GM12878 (cell line): ENCODE measurements at regions not wholly inside any gene's neighbourhood (a gene's known extent, or its start where the extent isn't known, plus 50 kb on each side); places are given as distances from the start of the nearest gene placed in this dataset.

Source experiments
- ATAC-seq: fragments of 200-7000 bp; cut with Tn5 transposase; 3 replicates; pipeline ENCODE4 v1.9.1; 2020; ENCODE audit warnings: mild to moderate bottlenecking, moderate library complexity
- BruUV-seq: library from RNA; stranded (reverse); fragments of 400-500 nt; replicated peaks from 2 replicates; lab custom pipeline; 2021; lab: Mats Ljungman, UMichigan
- CTCF ChIA-PET: fragments of 300-600 bp; sonication (Branson Sonifier 250); formaldehyde crosslinking; extraction: SDS; loops from one replicate; lab custom pipeline; 2021; ENCODE audit warnings: inconsistent platforms; lab: Yijun Ruan, JAX
- POLR2A ChIA-PET: fragments of 350-600 bp; formaldehyde crosslinking; extraction: SDS; loops from one replicate; lab custom pipeline; 2021; ENCODE audit warnings: inconsistent platforms; lab: Charles Lee
- RAD21 ChIA-PET: fragments of 300-600 bp; sonication (Branson Sonifier 250); formaldehyde crosslinking; loops from one replicate; lab custom pipeline; 2023; ENCODE audit warnings: antibody characterized with exemption; ENCODE audit not compliant: unreplicated experiment; lab: Charles Lee
- SMC1A ChIA-PET: fragments of 300-600 bp; sonication (Branson Sonifier 250); formaldehyde crosslinking; loops from one replicate; lab custom pipeline; 2023; ENCODE audit not compliant: unreplicated experiment, uncharacterized antibody; lab: Charles Lee
- DNase-seq: peaks from one replicate; pipeline ENCODE4 v3.0.0-alpha.2; 2011; ENCODE audit warnings: low read depth, low spot score
- FAIRE-seq: peaks from 3 replicates; lab custom pipeline; 2011; peaks lifted over from hg19 to GRCh38; lab: Jason Lieb, UNC
- H2AFZ ChIP-seq: 2 replicates; pipeline ENCODE4 v1.6.0; 2011; ENCODE audit warnings: low read depth, low read length, control low read depth; ENCODE audit not compliant: control insufficient read depth
- H3K27ac ChIP-seq: 2 replicates; pipeline ENCODE4 v1.5.1; 2011; ENCODE audit warnings: control low read depth; ENCODE audit not compliant: control insufficient read depth, insufficient read depth
- H3K27me3 ChIP-seq, 2 experiments: replicated peaks in 1 of 2; 2 replicates each; pipeline versions ENCODE4 v1.6.0 to v1.6.1; 2011; ENCODE audit warnings: low read length in 1 of 2; ENCODE audit not compliant: control insufficient read depth in 2 of 2, insufficient read depth in 2 of 2
- H3K36me3 ChIP-seq, 2 experiments: 2 replicates each; pipeline ENCODE4 v1.5.1; 2011; ENCODE audit warnings: low read length in 1 of 2; ENCODE audit not compliant: control insufficient read depth in 2 of 2, insufficient read depth in 2 of 2
- H3K4me1 ChIP-seq: 2 replicates; pipeline ENCODE4 v1.6.1; 2011; ENCODE audit warnings: mild to moderate bottlenecking, low read length, moderate library complexity, mixed read lengths; ENCODE audit not compliant: control insufficient read depth, insufficient read depth
- H3K4me2 ChIP-seq: 2 replicates; pipeline ENCODE4 v1.6.0; 2011; ENCODE audit warnings: control low read depth; ENCODE audit not compliant: control insufficient read depth, insufficient read depth
- H3K4me3 ChIP-seq: fragments of 200-600 bp; sonication (generic); 2 replicates; pipeline ENCODE4 v1.5.1; 2016
- H3K79me2 ChIP-seq: 2 replicates; pipeline ENCODE4 v1.6.0; 2011; ENCODE audit warnings: low read length; ENCODE audit not compliant: control insufficient read depth, insufficient read depth
- H3K9ac ChIP-seq: 2 replicates; pipeline ENCODE4 v1.8.0; 2011; ENCODE audit warnings: low read length, control low read depth, mixed read lengths; ENCODE audit not compliant: control insufficient read depth, insufficient read depth
- H3K9me3 ChIP-seq: replicated peaks from 3 replicates; pipeline ENCODE4 v1.5.1; 2011; ENCODE audit warnings: mild to moderate bottlenecking, low read length; ENCODE audit not compliant: control insufficient read depth, insufficient read depth
- H4K20me1 ChIP-seq: 2 replicates; pipeline ENCODE4 v1.6.0; 2011; ENCODE audit not compliant: control insufficient read depth, insufficient read depth
- BACH1 ChIP-seq: fragments of 450-650 bp; IDR thresholded peaks from 2 replicates; pipeline ENCODE4 v1.6.1; 2017; ENCODE audit warnings: mild to moderate bottlenecking, borderline replicate concordance
- DPF2 ChIP-seq: fragments of 450-650 bp; IDR thresholded peaks from 2 replicates; pipeline ENCODE4 v1.6.1; 2017; ENCODE audit warnings: mild to moderate bottlenecking
- E2F8 ChIP-seq: fragments of 450-650 bp; IDR thresholded peaks from 2 replicates; pipeline ENCODE4 v1.6.1; 2018; ENCODE audit warnings: mild to moderate bottlenecking, low read depth, moderate library complexity; ENCODE audit not compliant: partially characterized antibody
- E4F1 ChIP-seq: fragments of 450-650 bp; IDR thresholded peaks from 2 replicates; pipeline ENCODE4 v1.6.1; 2018; ENCODE audit warnings: borderline replicate concordance, mild to moderate bottlenecking; ENCODE audit not compliant: partially characterized antibody
- FOXK2 ChIP-seq: fragments of 450-650 bp; IDR thresholded peaks from 2 replicates; pipeline ENCODE4 v1.6.1; 2017; ENCODE audit warnings: mild to moderate bottlenecking, moderate library complexity
- IKZF2 ChIP-seq, 2 experiments: fragments of 450-650 bp; IDR thresholded peaks; 2 replicates each; pipeline ENCODE4 v1.6.1; 2017; ENCODE audit warnings: mild to moderate bottlenecking in 2 of 2, moderate library complexity in 2 of 2
- NFYA ChIP-seq: IDR thresholded peaks from 2 replicates; pipeline ENCODE4 v1.6.1; 2011; ENCODE audit warnings: low read depth, mild to moderate bottlenecking, low read length, improper control_type of control experiment, borderline replicate concordance
- NR2F1 ChIP-seq: fragments of 450-650 bp; conservative IDR thresholded peaks from 2 replicates; pipeline ENCODE4 v1.6.1; 2017; ENCODE audit warnings: mild to moderate bottlenecking
- TBL1XR1 ChIP-seq: IDR thresholded peaks from 2 replicates; pipeline ENCODE4 v1.6.1; 2012; ENCODE audit warnings: low read depth, low read length, improper control_type of control experiment
- ZBTB33 ChIP-seq: fragments of 450-650 bp; IDR thresholded peaks from 2 replicates; pipeline ENCODE4 v1.6.1; 2017; ENCODE audit warnings: mild to moderate bottlenecking
- ZNF274 ChIP-seq: IDR thresholded peaks from one replicate; pipeline ENCODE4 v1.8.0; 2011; ENCODE audit not compliant: insufficient read length, insufficient read depth
- WGBS: methylation state at CpG from one replicate; pipeline ENCODE4 v1.1.6; 2016; ENCODE audit warnings: low lambda C conversion rate; ENCODE audit not compliant: insufficient replicate concordance, insufficient coverage; ENCODE audit errors: missing lambda C conversion rate; 5-methylcytosine and 5-hydroxymethylcytosine counted together
- in situ Hi-C: fragments of 300-500 bp; cut with MboI; formaldehyde crosslinking; loops from 9 replicates; pipeline ENCODE4 v1.14.3; 2018; ENCODE audit warnings: mixed read lengths
- intact Hi-C: fragments of 100-400 bp; cut with micrococcal nuclease; formaldehyde crosslinking; loops from one replicate; pipeline ENCODE4 v1.14.2; 2022; ENCODE audit not compliant: unreplicated experiment

GRCh38 chr6:148044921-148045320 is 297.7 kb upstream of the SASH1 start (continued):
- TF ChIP-seq ZBTB33 (no peak), IKZF2 (IDR thresholded peaks at IDR 0.05) (no peak), ZNF274 (no peak), FOXK2 (no peak), E2F8 (no peak)

GRCh38 chr6:148053209-148053608 is 289.4 kb upstream of the SASH1 start:
- Histone ChIP-seq H2AFZ (no peak overlapping the region), H3K4me2 (no peak overlapping the region), H3K27me3 (no peaks in the 10 kb centered on the region), H3K79me2 (no peaks in the 10 kb centered on the region), H3K9me3 (no peaks in the 10 kb centered on the region), H4K20me1 (no peaks in the 10 kb centered on the region), H3K4me1 (no peaks in the 10 kb centered on the region), H3K27ac (no peak overlapping the region), H3K9ac (no peak overlapping the region), H3K4me3 (no peak overlapping the region), H3K36me3 (no peaks in the 10 kb centered on the region)
- intact Hi-C loops (no loop called here), in situ Hi-C loops (no loop called here)
- ATAC-seq (no peak), FAIRE-seq (no peak), DNase-seq (no peak)
- POLR2A ChIA-PET, result no interaction called here
- RAD21 ChIA-PET, result no interaction called here
- CTCF ChIA-PET, result no interaction called here
- TF ChIP-seq E4F1 (no peak), BACH1 (no peak), DPF2 (no peak), TBL1XR1 (no peak), NFYA (no peak), NR2F1 (no peak)
- WGBS, result 17% methylated on average over 5 of the region's 5 CpGs
- SMC1A ChIA-PET, result no interaction called here
- BruUV-seq, result no TSS peak
